ENCODE measurements at regions not wholly inside any gene's neighbourhood (a gene's known extent, or its start where the extent isn't known, plus 50 kb on each side); places are given as distances from the start of the nearest gene placed in this dataset.

DNA sequence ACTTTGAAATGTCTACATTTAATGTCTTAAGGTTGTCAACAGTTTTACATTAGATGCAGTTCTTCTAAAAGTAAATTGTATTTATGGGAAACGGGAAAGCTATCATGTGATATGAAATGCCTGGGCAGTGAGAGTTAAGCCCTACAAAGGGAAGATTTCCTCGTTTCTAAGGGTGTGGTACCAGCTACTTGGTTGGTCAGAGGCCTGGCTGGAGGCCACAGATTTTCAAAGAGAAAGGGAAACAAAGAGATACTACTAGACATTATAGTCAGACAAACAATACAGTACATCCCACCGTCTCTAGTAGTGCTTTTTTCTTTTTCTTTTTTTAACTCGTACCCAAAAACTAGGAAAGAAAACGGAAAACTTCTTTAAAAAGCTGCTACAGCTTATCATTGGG lies 467.8 kb downstream of the PCDH7 start:
- H3K4ac ChIP-seq (ENCODE audit: low read depth, low read length): no peak overlapping the region
- no peak overlapping the region for H2BK15ac ChIP-seq (ENCODE audit: low read depth, low read length)
- H4K5ac ChIP-seq (ENCODE audit: insufficient read length, low read depth, low read length): no peak overlapping the region
- H3K4me1 ChIP-seq (ENCODE audit: insufficient read depth, low read length): no peaks in the 10 kb centered on the region
- no peak overlapping the region for H2BK5ac ChIP-seq (ENCODE audit: insufficient read length, low read length)
- H2BK20ac ChIP-seq (ENCODE audit: low read depth, low read length, poor library complexity, severe bottlenecking): no peak overlapping the region
- no peak overlapping the region for H3K23ac ChIP-seq (ENCODE audit: insufficient read length, low read depth, low read length)
- no peaks in the 10 kb centered on the region for H3K27me3 ChIP-seq (ENCODE audit: insufficient read depth, low read length)
- H2AK5ac ChIP-seq (ENCODE audit: insufficient read length, low read length): no peak overlapping the region
- H4K20me1 ChIP-seq (ENCODE audit: control insufficient read depth, insufficient read depth, insufficient read length): no peaks in the 10 kb centered on the region
- H3K4me1 Mint-ChIP-seq: peaks cover 2 to 6% of the 10 kb centered on the region in 2 experiments; a peak in 3 of 4 replicates
- H3K4me2 ChIP-seq (ENCODE audit: insufficient read depth, insufficient read length, low read length): no peak overlapping the region
- H3K18ac ChIP-seq (ENCODE audit: insufficient read length, low read depth, low read length): no peak overlapping the region
- no peaks in the 10 kb centered on the region for H3K79me1 ChIP-seq (ENCODE audit: insufficient read depth, low read depth, low read length, poor library complexity, severe bottlenecking)
- no peaks in the 10 kb centered on the region for H3K23me2 ChIP-seq (ENCODE audit: insufficient read length, low read depth, low read length, poor library complexity, severe bottlenecking)
- no peak overlapping the region for H3K27ac ChIP-seq (ENCODE audit: insufficient read length, low read depth, low read length)
- no peak overlapping the region for H2BK12ac ChIP-seq (ENCODE audit: insufficient read length, low read depth, low read length)
- H3K14ac ChIP-seq (ENCODE audit: insufficient read depth, low read length): no peak overlapping the region
- no peaks in the 10 kb centered on the region for H3K27me3 Mint-ChIP-seq (ENCODE audit: low read depth)
- no peak overlapping the region for H3K4me3 Mint-ChIP-seq
- H3K9me3 Mint-ChIP-seq: peaks cover 20 to 33% of the 10 kb centered on the region in 2 experiments
- H4K91ac ChIP-seq (ENCODE audit: insufficient read length, low read depth, low read length): no peak overlapping the region
- no peak overlapping the region for H3K9ac ChIP-seq (ENCODE audit: extremely low read depth, insufficient read length, low read length)
- no peaks in the 10 kb centered on the region for H3K9me3 ChIP-seq (ENCODE audit: control insufficient read depth, low read depth, low read length)
- no peaks in the 10 kb centered on the region for H3K79me2 ChIP-seq (ENCODE audit: insufficient read depth, low read length)
- TF ChIP-seq, protein P1, sequence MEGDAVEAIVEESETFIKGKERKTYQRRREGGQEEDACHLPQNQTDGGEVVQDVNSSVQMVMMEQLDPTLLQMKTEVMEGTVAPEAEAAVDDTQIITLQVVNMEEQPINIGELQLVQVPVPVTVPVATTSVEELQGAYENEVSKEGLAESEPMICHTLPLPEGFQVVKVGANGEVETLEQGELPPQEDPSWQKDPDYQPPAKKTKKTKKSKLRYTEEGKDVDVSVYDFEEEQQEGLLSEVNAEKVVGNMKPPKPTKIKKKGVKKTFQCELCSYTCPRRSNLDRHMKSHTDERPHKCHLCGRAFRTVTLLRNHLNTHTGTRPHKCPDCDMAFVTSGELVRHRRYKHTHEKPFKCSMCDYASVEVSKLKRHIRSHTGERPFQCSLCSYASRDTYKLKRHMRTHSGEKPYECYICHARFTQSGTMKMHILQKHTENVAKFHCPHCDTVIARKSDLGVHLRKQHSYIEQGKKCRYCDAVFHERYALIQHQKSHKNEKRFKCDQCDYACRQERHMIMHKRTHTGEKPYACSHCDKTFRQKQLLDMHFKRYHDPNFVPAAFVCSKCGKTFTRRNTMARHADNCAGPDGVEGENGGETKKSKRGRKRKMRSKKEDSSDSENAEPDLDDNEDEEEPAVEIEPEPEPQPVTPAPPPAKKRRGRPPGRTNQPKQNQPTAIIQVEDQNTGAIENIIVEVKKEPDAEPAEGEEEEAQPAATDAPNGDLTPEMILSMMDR (conservative IDR thresholded peaks at IDR 0.05): no peak
- WGBS (ENCODE audit: extremely low coverage, insufficient read length, low lambda C conversion rate): no CpG with 5 or more reads among the region's 5 CpGs
- H2AFZ ChIP-seq (ENCODE audit: low read length): no peak overlapping the region
- H3K56ac ChIP-seq (ENCODE audit: insufficient read length, low read depth, low read length): no peak overlapping the region
- H3K36me3 Mint-ChIP-seq (ENCODE audit: insufficient read depth in 1 of 3, low read depth in 3 of 3): peaks cover 12 to 34% (median 12%) of the 10 kb centered on the region in 3 experiments
- H4K8ac ChIP-seq (replicated peaks; ENCODE audit: insufficient read length, low read depth, low read length): no peak overlapping the region
- no peak overlapping the region for H3T11ph ChIP-seq (ENCODE audit: low read length)
- no peak overlapping the region; a peak in 1 of 7 replicates for H3K27ac Mint-ChIP-seq
- H2BK120ac ChIP-seq (ENCODE audit: low read depth, low read length, poor library complexity, severe bottlenecking): no peak overlapping the region
- no peak for DNase-seq

Data from H9 (cell line).